ENCODE measurements at regions not wholly inside any gene's neighbourhood (a gene's known extent, or its start where the extent isn't known, plus 50 kb on each side); places are given as distances from the start of the nearest gene placed in this dataset.

- no peak for DNase-seq
- Histone ChIP-seq H3K9me3 (no peaks in the 10 kb centered on the region), H3K4me1 (no peaks in the 10 kb centered on the region), H3K27me3 (no peaks in the 10 kb centered on the region), H3K27ac (no peak overlapping the region), H3K4me3 (no peak overlapping the region), H3K36me3 (replicated peaks in 1 of 2; ENCODE audit: insufficient read depth in 1 of 2, low read depth in 2 of 2) (no peaks in the 10 kb centered on the region)
- no peak for ATAC-seq
- no peak for TF ChIP-seq CTCF (IDR thresholded peaks at IDR 0.05)
- no peak for TF ChIP-seq POLR2A (IDR thresholded peaks at IDR 0.05)
- intact Hi-C loops (cut with DNase I), result no loop called here
These were observed 468.4 kb upstream of the RGS6 start for GRCh38 chr14:71463807-71464206.

GRCh38 chr14:71464840-71465239 is 467.4 kb upstream of the RGS6 start:
- intact Hi-C loops (cut with DNase I), result no loop called here
- no peaks in the 10 kb centered on the region for H3K27me3 ChIP-seq
- no peaks in the 10 kb centered on the region for H3K36me3 ChIP-seq (replicated peaks in 1 of 2; ENCODE audit: insufficient read depth in 1 of 2, low read depth in 2 of 2)
- DNase-seq (no peak), ATAC-seq (no peak)
- no peak overlapping the region for H3K4me3 ChIP-seq
- no peaks in the 10 kb centered on the region for H3K9me3 ChIP-seq
- TF ChIP-seq POLR2A (IDR thresholded peaks at IDR 0.05) (no peak), CTCF (IDR thresholded peaks at IDR 0.05) (no peak)
- H3K27ac ChIP-seq, result no peak overlapping the region
- 97 to 98% methylated on average over 4 of the region's 4 CpGs for WGBS, 2 donors
- H3K4me1 ChIP-seq, result no peaks in the 10 kb centered on the region

- WGBS, 2 donors, result 92 to 95% methylated on average over 2 of the region's 2 CpGs
- intact Hi-C loops (cut with DNase I), result no loop called here
- H3K4me1 ChIP-seq, result no peaks in the 10 kb centered on the region
These were observed 466.9 kb upstream of the RGS6 start for GRCh38 chr14:71465316-71465715.

GRCh38 chr14:71466251-71466650 is 466.0 kb upstream of the RGS6 start:
- DNase-seq, result no peak
- intact Hi-C loops (cut with DNase I), result no loop called here
- no peaks in the 10 kb centered on the region for H3K36me3 ChIP-seq (replicated peaks in 1 of 2; ENCODE audit: insufficient read depth in 1 of 2, low read depth in 2 of 2)

More at GRCh38 chr14:71465316-71465715, 466.9 kb upstream of the RGS6 start:
- Histone ChIP-seq H3K9me3 (no peaks in the 10 kb centered on the region), H3K27ac (no peak overlapping the region), H3K4me3 (no peak overlapping the region), H3K27me3 (no peaks in the 10 kb centered on the region), H3K36me3 (replicated peaks in 1 of 2; ENCODE audit: insufficient read depth in 1 of 2, low read depth in 2 of 2) (no peaks in the 10 kb centered on the region)
- no peak for TF ChIP-seq CTCF (IDR thresholded peaks at IDR 0.05)
- no peak for TF ChIP-seq POLR2A (IDR thresholded peaks at IDR 0.05)
- ATAC-seq, result no peak
- no peak for DNase-seq

More at GRCh38 chr14:71466251-71466650, 466.0 kb upstream of the RGS6 start:
- no peak for TF ChIP-seq POLR2A (IDR thresholded peaks at IDR 0.05)
- no peak for TF ChIP-seq CTCF (IDR thresholded peaks at IDR 0.05)
- H3K27ac ChIP-seq, result no peak overlapping the region
- H3K9me3 ChIP-seq, result no peaks in the 10 kb centered on the region
- ATAC-seq, result no peak
- WGBS, 2 donors, result 60 to 71% methylated on average over 3 of the region's 3 CpGs
- H3K4me3 ChIP-seq, result no peak overlapping the region
- no peaks in the 10 kb centered on the region for H3K4me1 ChIP-seq
- H3K27me3 ChIP-seq, result no peaks in the 10 kb centered on the region

Data from body of pancreas (tissue), 4 donors.